B cell (primary cell): ENCODE measurements at regions not wholly inside any gene's neighbourhood (a gene's known extent, or its start where the extent isn't known, plus 50 kb on each side); places are given as distances from the start of the nearest gene placed in this dataset.

Experiments
- ATAC-seq: fragments of 200-7000 bp; cut with Tn5 transposase; one replicate; pipeline ENCODE4 v1.10.0; 2021; ENCODE audit warnings: low read depth, mild to moderate bottlenecking, moderate number of reproducible peaks, moderate library complexity
- CTCF ChIA-PET: fragments of 350-600 bp; sonication (Branson Sonifier 250); formaldehyde crosslinking; loops from one replicate; lab custom pipeline; 2021; ENCODE audit warnings: antibody characterized with exemption, inconsistent platforms; lab: Charles Lee
- POLR2A ChIA-PET: fragments of 350-600 bp; sonication (Branson Sonifier 250); formaldehyde crosslinking; loops from one replicate; lab custom pipeline; 2021; ENCODE audit warnings: antibody characterized with exemption; lab: Charles Lee
- DNase-seq: peaks from one replicate; pipeline ENCODE4 v3.0.0; 2013
- H2AFZ ChIP-seq: 2 replicates; pipeline ENCODE4 v1.6.1; 2012; ENCODE audit warnings: mild to moderate bottlenecking, low read depth, low read length; ENCODE audit not compliant: insufficient read depth, poor library complexity, severe bottlenecking
- H3K27ac ChIP-seq, 2 donors: 1 replicate in 1 of 2; 2 replicates in 1 of 2; pipeline ENCODE4 v1.5.1; 2012 to 2013; ENCODE audit warnings: low read length in 2 of 2, mild to moderate bottlenecking in 2 of 2, moderate library complexity in 1 of 2
- H3K27me3 ChIP-seq, 4 experiments: fragments of 200-600 bp in 1 of 4; sonication (generic) in 1 of 4; replicated peaks in 1 of 4; 1 replicate in 2 of 4; 2 replicates in 2 of 4; pipeline versions ENCODE4 v1.6.1 to v1.7.0; 2013 to 2016; ENCODE audit warnings: low read length in 3 of 4, mild to moderate bottlenecking in 2 of 4, mixed read lengths in 1 of 4, moderate library complexity in 1 of 4; ENCODE audit not compliant: insufficient read depth in 4 of 4, control insufficient read depth in 3 of 4; ENCODE audit errors: control extremely low read depth in 1 of 4
- H3K36me3 ChIP-seq, 2 experiments: replicated peaks in 1 of 2; 1 replicate in 1 of 2; 2 replicates in 1 of 2; pipeline versions ENCODE4 v1.6.1 to v1.7.1; 2013; ENCODE audit warnings: low read length in 1 of 2; ENCODE audit not compliant: insufficient read depth in 2 of 2, control insufficient read depth in 1 of 2; ENCODE audit errors: control extremely low read depth in 1 of 2, extremely low read depth in 1 of 2
- H3K4me1 ChIP-seq, 2 donors: fragments of 200-600 bp in 1 of 2; sonication (generic) in 1 of 2; 1 replicate in 1 of 2; 2 replicates in 1 of 2; pipeline versions ENCODE4 v1.5.1 to v1.6.1; 2013 to 2017; ENCODE audit warnings: low read length in 2 of 2; ENCODE audit not compliant: control insufficient read depth in 2 of 2, insufficient read depth in 2 of 2
- H3K4me2 ChIP-seq: replicated peaks from 2 replicates; pipeline ENCODE3; 2012; ENCODE audit warnings: mild to moderate bottlenecking, low read depth, low read length; ENCODE audit not compliant: poor library complexity, severe bottlenecking
- H3K4me3 ChIP-seq, 5 experiments: fragments of 200-600 bp in 1 of 5; sonication (generic) in 1 of 5; 1 replicate in 3 of 5; 2 replicates in 2 of 5; pipeline versions ENCODE4 v1.5.1 to v1.7.0; 2011 to 2016; ENCODE audit warnings: low read length in 4 of 5, mild to moderate bottlenecking in 4 of 5, low read depth in 2 of 5, control low read depth in 1 of 5, moderate library complexity in 1 of 5; ENCODE audit not compliant: insufficient read depth in 1 of 5; ENCODE audit errors: control extremely low read depth in 1 of 5, extremely low read depth in 1 of 5
- H3K79me2 ChIP-seq: fragments of 200-600 bp; sonication (generic); one replicate; pipeline ENCODE4 v1.6.0; 2016; ENCODE audit warnings: low read length; ENCODE audit not compliant: control insufficient read depth, insufficient read depth
- H3K9ac ChIP-seq: fragments of 200-600 bp; sonication (generic); 2 replicates; pipeline ENCODE4 v1.6.1; 2017; ENCODE audit warnings: mild to moderate bottlenecking, low read length, moderate library complexity
- H3K9me3 ChIP-seq, 3 donors: one replicate each; pipeline versions ENCODE4 v1.6.1 to v1.7.1; 2013; ENCODE audit warnings: low read length in 2 of 3; ENCODE audit not compliant: control insufficient read depth in 2 of 3, insufficient read depth in 1 of 3; ENCODE audit errors: control extremely low read depth in 1 of 3
- H4K20me1 ChIP-seq: 2 replicates; pipeline ENCODE4 v1.6.0; 2012; ENCODE audit warnings: mild to moderate bottlenecking, low read length; ENCODE audit not compliant: insufficient read depth, control insufficient read depth, poor library complexity, severe bottlenecking
- H3K27ac Mint-ChIP-seq: one replicate; pipeline ENCODE4 v1.8.0; 2021; ENCODE audit warnings: mixed read lengths
- H3K27me3 Mint-ChIP-seq: one replicate; pipeline ENCODE4 v1.8.0; 2021; ENCODE audit warnings: mixed read lengths
- H3K4me1 Mint-ChIP-seq: one replicate; pipeline ENCODE4 v1.8.0; 2021; ENCODE audit warnings: mixed read lengths
- H3K4me3 Mint-ChIP-seq: one replicate; pipeline ENCODE4 v1.8.0; 2021; ENCODE audit warnings: mixed read lengths
- H3K9me3 Mint-ChIP-seq: one replicate; pipeline ENCODE4 v1.8.0; 2022; ENCODE audit warnings: mixed read lengths; ENCODE audit not compliant: insufficient read depth
- EZH2 ChIP-seq: IDR thresholded peaks from 2 replicates; pipeline ENCODE4 v1.6.1; 2012; ENCODE audit warnings: borderline replicate concordance, low read depth, mild to moderate bottlenecking, moderate library complexity, low read length; ENCODE audit not compliant: insufficient read depth, poor library complexity, severe bottlenecking
- whole genome bisulfite sequencing: methylation state at CpG from one replicate; pipeline ENCODE4 v1.1.5; 2013; ENCODE audit warnings: missing lambda C conversion rate; ENCODE audit not compliant: insufficient coverage; 5-methylcytosine and 5-hydroxymethylcytosine counted together
- intact Hi-C: fragments of 100-400 bp; cut with micrococcal nuclease; formaldehyde crosslinking; loops from one replicate; pipeline ENCODE4 v1.10.0; 2022
- TF ChIP-seq, protein P1 (sequence below): fragments of 200-600 bp; IDR thresholded peaks from one replicate; pipeline ENCODE4 v1.8.0; 2022; ENCODE audit warnings: antibody characterized with exemption, mild to moderate bottlenecking

DNA sequence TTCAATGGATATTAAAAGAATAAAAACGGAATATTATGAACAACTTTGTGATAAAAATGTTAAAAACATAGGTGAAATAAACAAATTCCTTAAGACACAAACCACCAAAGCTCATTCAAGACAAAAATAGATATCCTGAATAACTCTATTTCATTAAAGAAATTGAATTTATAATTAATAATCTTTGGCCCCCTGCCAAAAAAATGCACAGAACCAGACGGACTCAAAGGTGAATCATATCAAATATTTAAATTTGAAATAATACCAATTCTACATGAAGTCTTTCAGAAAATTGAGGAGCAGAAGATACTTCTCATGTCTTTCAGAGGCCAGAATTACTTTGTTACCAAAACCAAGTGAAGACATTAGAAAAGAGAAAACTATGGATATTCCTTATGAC, 128.3 kb upstream of the KLHL29 start:
- Mint-ChIP-seq H3K4me1 (no peaks in the 10 kb centered on the region), H3K27ac (no peak overlapping the region), H3K27me3 (peaks cover under 1% of the 10 kb centered on the region), H3K9me3 (peaks cover 2% of the 10 kb centered on the region), H3K4me3 (no peak overlapping the region)
- Histone ChIP-seq H3K36me3 (no peaks in the 10 kb centered on the region), H3K4me1 (no peaks in the 10 kb centered on the region), H3K79me2 (no peaks in the 10 kb centered on the region), H3K27ac (no peak overlapping the region), H3K9ac (no peak overlapping the region), H2AFZ (no peak overlapping the region), H3K27me3 (no peaks in the 10 kb centered on the region), H3K4me3 (no peak overlapping the region), H3K9me3 (no peaks in the 10 kb centered on the region), H4K20me1 (no peaks in the 10 kb centered on the region), H3K4me2 (no peak overlapping the region)
- CTCF ChIA-PET: no interaction called here
- TF ChIP-seq EZH2: no peak
- TF ChIP-seq, protein P1, sequence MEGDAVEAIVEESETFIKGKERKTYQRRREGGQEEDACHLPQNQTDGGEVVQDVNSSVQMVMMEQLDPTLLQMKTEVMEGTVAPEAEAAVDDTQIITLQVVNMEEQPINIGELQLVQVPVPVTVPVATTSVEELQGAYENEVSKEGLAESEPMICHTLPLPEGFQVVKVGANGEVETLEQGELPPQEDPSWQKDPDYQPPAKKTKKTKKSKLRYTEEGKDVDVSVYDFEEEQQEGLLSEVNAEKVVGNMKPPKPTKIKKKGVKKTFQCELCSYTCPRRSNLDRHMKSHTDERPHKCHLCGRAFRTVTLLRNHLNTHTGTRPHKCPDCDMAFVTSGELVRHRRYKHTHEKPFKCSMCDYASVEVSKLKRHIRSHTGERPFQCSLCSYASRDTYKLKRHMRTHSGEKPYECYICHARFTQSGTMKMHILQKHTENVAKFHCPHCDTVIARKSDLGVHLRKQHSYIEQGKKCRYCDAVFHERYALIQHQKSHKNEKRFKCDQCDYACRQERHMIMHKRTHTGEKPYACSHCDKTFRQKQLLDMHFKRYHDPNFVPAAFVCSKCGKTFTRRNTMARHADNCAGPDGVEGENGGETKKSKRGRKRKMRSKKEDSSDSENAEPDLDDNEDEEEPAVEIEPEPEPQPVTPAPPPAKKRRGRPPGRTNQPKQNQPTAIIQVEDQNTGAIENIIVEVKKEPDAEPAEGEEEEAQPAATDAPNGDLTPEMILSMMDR: no peak
- POLR2A ChIA-PET: no interaction called here
- no CpG with 5 or more reads among the region's 2 CpGs for WGBS
- DNase-seq (no peak), ATAC-seq (no peak)
- intact Hi-C loops: no loop called here

DNA sequence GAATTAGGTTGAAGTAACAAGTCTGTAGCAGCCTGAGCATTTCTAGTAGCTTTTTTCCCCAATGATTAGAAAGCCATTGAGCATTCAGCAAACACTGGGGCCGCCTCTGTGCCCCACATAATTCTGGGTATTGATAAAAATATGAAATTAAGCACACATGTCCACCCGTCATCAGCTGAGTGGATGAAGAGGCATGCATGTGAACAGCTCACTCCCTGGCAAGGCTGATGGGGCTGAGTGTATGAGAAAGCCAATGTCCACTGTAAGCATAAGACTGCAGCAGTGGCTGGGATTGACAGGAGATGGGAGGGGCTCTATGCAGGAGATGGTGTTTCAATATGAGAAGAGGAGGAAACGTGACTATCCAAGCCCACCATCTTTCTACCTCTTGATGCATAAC, 124.4 kb upstream of the KLHL29 start:
- H3K27ac ChIP-seq: no peak overlapping the region
- H3K79me2 ChIP-seq: no peaks in the 10 kb centered on the region
- WGBS: 100% methylated on average over 1 of the region's 3 CpGs
- Mint-ChIP-seq H3K4me1 (no peaks in the 10 kb centered on the region), H3K4me3 (no peak overlapping the region), H3K27me3 (no peaks in the 10 kb centered on the region), H3K27ac (no peak overlapping the region), H3K9me3 (peaks cover under 1% of the 10 kb centered on the region)
- no peaks in the 10 kb centered on the region for H3K36me3 ChIP-seq
- no peak for TF ChIP-seq EZH2
- TF ChIP-seq, protein P1: no peak
- DNase-seq: no peak
- no peak overlapping the region for H2AFZ ChIP-seq
- H3K4me1 ChIP-seq: no peaks in the 10 kb centered on the region
- POLR2A ChIA-PET: no interaction called here
- H3K9ac ChIP-seq: no peak overlapping the region
- intact Hi-C loops: no loop called here
- no peak overlapping the region for H3K4me3 ChIP-seq
- ATAC-seq: no peak
- CTCF ChIA-PET: no interaction called here
- H4K20me1 ChIP-seq: no peaks in the 10 kb centered on the region
- H3K9me3 ChIP-seq: no peaks in the 10 kb centered on the region
- no peak overlapping the region for H3K4me2 ChIP-seq
- no peaks in the 10 kb centered on the region for H3K27me3 ChIP-seq
